HL-60 (cell line): ENCODE measurements at regions not wholly inside any gene's neighbourhood (a gene's known extent, or its start where the extent isn't known, plus 50 kb on each side); places are given as distances from the start of the nearest gene placed in this dataset.

Experiments used
- CTCF ChIP-seq: IDR thresholded peaks from one replicate; pipeline ENCODE4 v1.5.1; 2011; ENCODE audit warnings: low read length, control low read depth, inconsistent platforms; ENCODE audit not compliant: insufficient read depth
- POLR2AphosphoS5 ChIP-seq: IDR thresholded peaks from 2 replicates; pipeline ENCODE4 v1.6.1; 2012; ENCODE audit warnings: low read depth
- REST ChIP-seq: IDR thresholded peaks from 2 replicates; pipeline ENCODE4 v1.6.1; 2012; ENCODE audit warnings: low read depth; ENCODE audit not compliant: insufficient replicate concordance

DNA sequence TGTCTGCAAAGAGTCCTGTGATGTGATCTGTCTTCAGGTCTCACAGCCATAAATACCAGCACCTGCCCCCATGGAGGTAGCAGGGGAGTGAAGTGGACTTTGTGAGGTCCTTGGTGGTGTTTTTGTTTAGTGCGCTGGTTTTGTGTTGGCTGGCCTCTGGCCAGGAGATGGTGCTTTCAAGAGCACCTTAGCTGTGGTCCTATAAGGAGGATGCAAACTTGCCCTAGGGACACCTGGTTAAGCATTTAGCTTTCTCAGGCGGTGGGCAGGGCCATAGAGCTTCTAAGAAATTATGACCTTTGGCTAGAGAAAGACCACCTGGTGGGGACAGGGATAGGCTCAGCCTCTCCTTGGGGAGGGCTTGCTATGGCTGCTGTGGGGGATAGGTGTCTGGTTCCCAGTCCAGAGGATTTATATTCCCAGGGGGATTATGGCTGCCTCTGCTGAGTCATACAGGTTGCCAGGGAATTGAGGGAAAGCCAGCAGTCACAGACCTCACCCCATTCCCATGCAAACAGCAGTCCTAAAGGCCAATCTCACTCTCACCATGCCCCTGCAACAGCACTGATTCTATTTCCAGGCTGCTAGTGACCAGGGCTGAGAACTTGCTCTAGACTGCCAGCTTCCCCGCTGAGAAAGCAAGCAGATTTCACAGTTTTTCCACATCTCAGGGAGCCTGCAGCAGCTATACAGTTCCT lies 259.3 kb downstream of the TFAP2B start:
- TF ChIP-seq CTCF: no peak
- no peak for TF ChIP-seq REST
- no peak for TF ChIP-seq POLR2AphosphoS5
